Cardiac fibroblast (primary cell): ENCODE measurements at regions not wholly inside any gene's neighbourhood (a gene's known extent, or its start where the extent isn't known, plus 50 kb on each side); places are given as distances from the start of the nearest gene placed in this dataset.

ENCODE experiments used
- DNase-seq, 2 donors: peaks; one replicate each; pipeline versions ENCODE4 v3.0.0 to v3.0.0-alpha.2; 2010; ENCODE audit warnings: low read depth in 2 of 2
- H3K4me3 ChIP-seq, 2 donors: replicated peaks in 1 of 2; 1 replicate in 1 of 2; 2 replicates in 1 of 2; pipeline ENCODE4 v1.5.1; 2011; ENCODE audit warnings: low read depth in 2 of 2, low read length in 2 of 2, mild to moderate bottlenecking in 2 of 2, moderate library complexity in 1 of 2
- TF ChIP-seq, protein P1 (sequence below): IDR thresholded peaks from one replicate; pipeline ENCODE4 v1.5.1; 2011; ENCODE audit warnings: low read depth, mild to moderate bottlenecking, low read length, inconsistent platforms

GRCh38 chr3:163879172-163879571 lies 1199.1 kb downstream of the SI start:
- DNase-seq = no peak
- no peak overlapping the region for H3K4me3 ChIP-seq
- TF ChIP-seq, protein P1, sequence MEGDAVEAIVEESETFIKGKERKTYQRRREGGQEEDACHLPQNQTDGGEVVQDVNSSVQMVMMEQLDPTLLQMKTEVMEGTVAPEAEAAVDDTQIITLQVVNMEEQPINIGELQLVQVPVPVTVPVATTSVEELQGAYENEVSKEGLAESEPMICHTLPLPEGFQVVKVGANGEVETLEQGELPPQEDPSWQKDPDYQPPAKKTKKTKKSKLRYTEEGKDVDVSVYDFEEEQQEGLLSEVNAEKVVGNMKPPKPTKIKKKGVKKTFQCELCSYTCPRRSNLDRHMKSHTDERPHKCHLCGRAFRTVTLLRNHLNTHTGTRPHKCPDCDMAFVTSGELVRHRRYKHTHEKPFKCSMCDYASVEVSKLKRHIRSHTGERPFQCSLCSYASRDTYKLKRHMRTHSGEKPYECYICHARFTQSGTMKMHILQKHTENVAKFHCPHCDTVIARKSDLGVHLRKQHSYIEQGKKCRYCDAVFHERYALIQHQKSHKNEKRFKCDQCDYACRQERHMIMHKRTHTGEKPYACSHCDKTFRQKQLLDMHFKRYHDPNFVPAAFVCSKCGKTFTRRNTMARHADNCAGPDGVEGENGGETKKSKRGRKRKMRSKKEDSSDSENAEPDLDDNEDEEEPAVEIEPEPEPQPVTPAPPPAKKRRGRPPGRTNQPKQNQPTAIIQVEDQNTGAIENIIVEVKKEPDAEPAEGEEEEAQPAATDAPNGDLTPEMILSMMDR = no peak

- H3K4me3 ChIP-seq = no peak overlapping the region
- no peak for DNase-seq
- TF ChIP-seq, protein P1 = no peak
Measured at GRCh38 chr3:163878396-163878795, 1199.9 kb downstream of the SI start.

DNA sequence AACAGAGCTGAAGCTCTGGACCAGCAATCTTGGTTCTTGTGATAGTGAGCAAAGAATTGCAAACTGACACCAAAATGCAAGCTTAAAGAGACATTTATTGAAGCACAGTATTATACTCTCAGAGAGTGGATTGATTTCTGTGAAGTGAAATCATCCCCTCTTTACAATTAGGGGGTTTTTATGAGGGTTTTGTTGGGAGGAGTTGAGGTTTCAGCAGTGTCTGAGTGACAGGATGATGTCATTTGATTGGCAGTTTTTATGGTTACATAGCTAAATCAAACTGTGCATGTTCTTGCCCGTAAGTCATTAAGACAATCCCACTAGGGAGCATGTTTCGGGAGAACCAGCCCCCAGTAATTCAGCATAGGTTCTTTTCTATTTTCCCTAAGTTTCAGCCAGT lies 1200.5 kb downstream of the SI start:
- no peak overlapping the region for H3K4me3 ChIP-seq
- DNase-seq = no peak
- TF ChIP-seq, protein P1 = no peak

- no peak for DNase-seq
- no peak overlapping the region for H3K4me3 ChIP-seq
- TF ChIP-seq, protein P1 = no peak
Measured at GRCh38 chr3:163863146-163863545, 1215.2 kb downstream of the SI start.

GRCh38 chr3:163852233-163852632 lies 1226.1 kb downstream of the SI start:
- TF ChIP-seq, protein P1 = no peak
- H3K4me3 ChIP-seq = no peak overlapping the region
- DNase-seq = no peak

GRCh38 chr3:163838769-163839168 lies 1239.5 kb downstream of the SI start:
- TF ChIP-seq, protein P1 = no peak
- DNase-seq = no peak
- no peak overlapping the region for H3K4me3 ChIP-seq

DNA sequence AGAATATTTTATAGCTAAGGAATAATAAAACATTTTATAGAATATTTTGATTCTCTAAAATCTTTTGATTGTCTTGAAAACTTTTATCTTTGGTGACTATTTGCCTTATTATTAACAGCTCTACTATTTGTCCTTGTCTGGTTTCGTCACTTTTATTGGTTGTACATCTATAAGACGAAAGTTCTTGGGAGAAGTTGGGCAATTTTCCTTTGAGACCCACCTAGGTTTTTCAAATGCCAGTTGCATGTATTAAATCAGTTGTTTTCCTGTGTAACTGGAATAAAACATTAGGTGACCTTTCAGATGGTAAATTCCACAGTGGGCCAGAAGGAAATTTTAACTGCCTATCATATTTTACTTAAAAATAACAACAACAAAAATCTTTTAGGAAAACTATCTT lies 1245.7 kb downstream of the SI start:
- TF ChIP-seq, protein P1 = no peak
- DNase-seq = no peak
- H3K4me3 ChIP-seq = no peak overlapping the region
